T-helper 1 cell treated with Interleukin-12 subunit alpha and Interleukin-12 subunit beta and Interleukin-4 antibody, amounts not matched to agents 30 μg/mL and 1 μg/mL, for 36 hours (primary cell): ENCODE measurements at regions not wholly inside any gene's neighbourhood (a gene's known extent, or its start where the extent isn't known, plus 50 kb on each side); places are given as distances from the start of the nearest gene placed in this dataset.

Experiments used
- H3K27ac Mint-ChIP-seq: one replicate; pipeline ENCODE4 v1.8.0; 2021; ENCODE audit warnings: mild to moderate bottlenecking, mixed read lengths
- H3K27me3 Mint-ChIP-seq: one replicate; pipeline ENCODE4 v1.8.0; 2021; ENCODE audit warnings: low read depth, mixed read lengths
- H3K36me3 Mint-ChIP-seq: one replicate; pipeline ENCODE4 v1.8.0; 2021; ENCODE audit warnings: low read depth, mixed read lengths
- H3K4me1 Mint-ChIP-seq: one replicate; pipeline ENCODE4 v1.8.0; 2021; ENCODE audit warnings: low read depth, mixed read lengths
- H3K4me3 Mint-ChIP-seq: one replicate; pipeline ENCODE4 v1.8.0; 2021; ENCODE audit warnings: mild to moderate bottlenecking, moderate library complexity, mixed read lengths
- H3K9me3 Mint-ChIP-seq: one replicate; pipeline ENCODE4 v1.8.0; 2021; ENCODE audit warnings: mixed read lengths

- no peak overlapping the region for H3K4me3 Mint-ChIP-seq
- H3K4me1 Mint-ChIP-seq = no peaks in the 10 kb centered on the region
- H3K36me3 Mint-ChIP-seq = no peaks in the 10 kb centered on the region
- H3K27ac Mint-ChIP-seq = no peak overlapping the region
- H3K9me3 Mint-ChIP-seq = no peaks in the 10 kb centered on the region
- H3K27me3 Mint-ChIP-seq = no peaks in the 10 kb centered on the region
Measured at GRCh38 chr3:25025236-25025635, 402.8 kb upstream of the RARB start.

- H3K36me3 Mint-ChIP-seq = no peaks in the 10 kb centered on the region
- no peaks in the 10 kb centered on the region for H3K27me3 Mint-ChIP-seq
- no peak overlapping the region for H3K27ac Mint-ChIP-seq
- H3K4me3 Mint-ChIP-seq = no peak overlapping the region
- no peaks in the 10 kb centered on the region for H3K4me1 Mint-ChIP-seq
- no peaks in the 10 kb centered on the region for H3K9me3 Mint-ChIP-seq
Measured at GRCh38 chr3:25027650-25028049, 400.4 kb upstream of the RARB start.

GRCh38 chr3:25029820-25030219 is 398.2 kb upstream of the RARB start:
- H3K27me3 Mint-ChIP-seq = no peaks in the 10 kb centered on the region
- H3K4me3 Mint-ChIP-seq = no peak overlapping the region
- no peak overlapping the region for H3K27ac Mint-ChIP-seq
- H3K9me3 Mint-ChIP-seq = no peaks in the 10 kb centered on the region
- H3K4me1 Mint-ChIP-seq = no peaks in the 10 kb centered on the region
- H3K36me3 Mint-ChIP-seq = no peaks in the 10 kb centered on the region

GRCh38 chr3:25032344-25032743 is 395.7 kb upstream of the RARB start:
- H3K27me3 Mint-ChIP-seq = no peaks in the 10 kb centered on the region
- H3K27ac Mint-ChIP-seq = no peak overlapping the region
- no peaks in the 10 kb centered on the region for H3K9me3 Mint-ChIP-seq
- no peaks in the 10 kb centered on the region for H3K36me3 Mint-ChIP-seq
- H3K4me1 Mint-ChIP-seq = no peaks in the 10 kb centered on the region
- H3K4me3 Mint-ChIP-seq = no peak overlapping the region

GRCh38 chr3:25033407-25034029 is 394.5 kb upstream of the RARB start:
- Mint-ChIP-seq H3K4me1 (no peaks in the 10 kb centered on the region), H3K9me3 (no peaks in the 10 kb centered on the region), H3K4me3 (no peak overlapping the region), H3K27me3 (no peaks in the 10 kb centered on the region), H3K27ac (no peak overlapping the region), H3K36me3 (no peaks in the 10 kb centered on the region)

- Mint-ChIP-seq H3K27me3 (no peaks in the 10 kb centered on the region), H3K4me1 (no peaks in the 10 kb centered on the region), H3K36me3 (no peaks in the 10 kb centered on the region), H3K4me3 (no peak overlapping the region), H3K27ac (no peak overlapping the region), H3K9me3 (no peaks in the 10 kb centered on the region)
Measured at GRCh38 chr3:25035526-25035925, 392.5 kb upstream of the RARB start.

GRCh38 chr3:25036633-25037032 is 391.4 kb upstream of the RARB start:
- Mint-ChIP-seq H3K36me3 (no peaks in the 10 kb centered on the region), H3K27me3 (no peaks in the 10 kb centered on the region), H3K9me3 (no peaks in the 10 kb centered on the region), H3K4me3 (no peak overlapping the region), H3K4me1 (no peaks in the 10 kb centered on the region), H3K27ac (no peak overlapping the region)

- H3K27ac Mint-ChIP-seq = no peak overlapping the region
- no peaks in the 10 kb centered on the region for H3K36me3 Mint-ChIP-seq
- H3K4me1 Mint-ChIP-seq = no peaks in the 10 kb centered on the region
- H3K27me3 Mint-ChIP-seq = no peaks in the 10 kb centered on the region
- no peak overlapping the region for H3K4me3 Mint-ChIP-seq
- no peaks in the 10 kb centered on the region for H3K9me3 Mint-ChIP-seq
Measured at GRCh38 chr3:25037049-25037547, 391.0 kb upstream of the RARB start.

GRCh38 chr3:25038271-25038670 is 389.8 kb upstream of the RARB start:
- H3K27ac Mint-ChIP-seq = no peak overlapping the region
- H3K4me3 Mint-ChIP-seq = no peak overlapping the region
- H3K27me3 Mint-ChIP-seq = no peaks in the 10 kb centered on the region
- no peaks in the 10 kb centered on the region for H3K9me3 Mint-ChIP-seq
- H3K4me1 Mint-ChIP-seq = no peaks in the 10 kb centered on the region
- H3K36me3 Mint-ChIP-seq = no peaks in the 10 kb centered on the region

GRCh38 chr3:25038922-25039321 is 389.1 kb upstream of the RARB start:
- Mint-ChIP-seq H3K27ac (no peak overlapping the region), H3K36me3 (no peaks in the 10 kb centered on the region), H3K4me1 (no peaks in the 10 kb centered on the region), H3K27me3 (no peaks in the 10 kb centered on the region), H3K9me3 (no peaks in the 10 kb centered on the region), H3K4me3 (no peak overlapping the region)

GRCh38 chr3:25040748-25041147 is 387.3 kb upstream of the RARB start:
- H3K9me3 Mint-ChIP-seq = no peaks in the 10 kb centered on the region
- no peak overlapping the region for H3K27ac Mint-ChIP-seq
- no peaks in the 10 kb centered on the region for H3K27me3 Mint-ChIP-seq

GRCh38 chr3:25041871-25042584 is 386.0 kb upstream of the RARB start:
- H3K27me3 Mint-ChIP-seq = no peaks in the 10 kb centered on the region
- no peaks in the 10 kb centered on the region for H3K4me1 Mint-ChIP-seq
- no peak overlapping the region for H3K4me3 Mint-ChIP-seq
- H3K27ac Mint-ChIP-seq = no peak overlapping the region
- H3K36me3 Mint-ChIP-seq = no peaks in the 10 kb centered on the region
- H3K9me3 Mint-ChIP-seq = no peaks in the 10 kb centered on the region

More at GRCh38 chr3:25040748-25041147, 387.3 kb upstream of the RARB start:
- H3K4me3 Mint-ChIP-seq = no peak overlapping the region
- no peaks in the 10 kb centered on the region for H3K36me3 Mint-ChIP-seq
- H3K4me1 Mint-ChIP-seq = no peaks in the 10 kb centered on the region

- Mint-ChIP-seq H3K27ac (no peak overlapping the region), H3K36me3 (no peaks in the 10 kb centered on the region), H3K27me3 (no peaks in the 10 kb centered on the region), H3K4me3 (no peak overlapping the region), H3K9me3 (no peaks in the 10 kb centered on the region), H3K4me1 (no peaks in the 10 kb centered on the region)
Measured at GRCh38 chr3:25043177-25043576, 384.9 kb upstream of the RARB start.

GRCh38 chr3:25043749-25044148 is 384.3 kb upstream of the RARB start:
- Mint-ChIP-seq H3K4me1 (no peaks in the 10 kb centered on the region), H3K9me3 (no peaks in the 10 kb centered on the region), H3K36me3 (no peaks in the 10 kb centered on the region), H3K27me3 (no peaks in the 10 kb centered on the region), H3K4me3 (no peak overlapping the region), H3K27ac (no peak overlapping the region)
